Gastroesophageal sphincter (tissue), 3 donors: ENCODE measurements at regions not wholly inside any gene's neighbourhood (a gene's known extent, or its start where the extent isn't known, plus 50 kb on each side); places are given as distances from the start of the nearest gene placed in this dataset.
"Not testable (repeated sequence)": the region's sequence is repeated elsewhere in the genome, so short reads cannot be mapped to it uniquely, and the experiment has no call there.

Experiments
- POLR2AphosphoS5 ChIP-seq: sonication (generic); formaldehyde crosslinking; IDR thresholded peaks from one replicate; pipeline ENCODE4 v1.6.1; 2017; ENCODE audit warnings: antibody characterized with exemption
- TF ChIP-seq, protein P1 (sequence below), 4 experiments: fragments of 200-600 bp in 2 of 4; fragments of 450-650 bp in 2 of 4; sonication (generic) in 1 of 4; IDR thresholded peaks; one replicate each; pipeline ENCODE4 v1.5.1; 2017 to 2019; ENCODE audit warnings: antibody characterized with exemption in 4 of 4, mild to moderate bottlenecking in 2 of 4, moderate library complexity in 2 of 4

DNA sequence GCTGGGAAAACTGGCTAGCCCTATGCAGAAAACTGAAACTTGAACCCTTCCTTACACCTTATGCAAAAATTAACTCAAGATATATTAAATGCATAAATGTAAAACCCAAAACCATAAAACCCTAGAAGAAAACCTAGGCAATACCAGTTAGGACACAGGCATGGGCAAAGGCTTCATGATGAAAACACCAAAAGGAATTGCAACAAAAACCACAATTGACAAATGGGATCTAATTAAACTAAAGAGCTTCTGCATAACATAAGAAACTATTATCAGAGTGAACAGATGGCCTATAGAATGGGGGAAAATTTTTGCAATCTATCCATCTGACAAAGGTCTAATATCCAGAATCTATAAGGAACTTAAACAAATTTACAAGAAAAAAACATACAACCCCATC lies 192.9 kb upstream of the SLC7A11 start:
- TF ChIP-seq, protein P1, sequence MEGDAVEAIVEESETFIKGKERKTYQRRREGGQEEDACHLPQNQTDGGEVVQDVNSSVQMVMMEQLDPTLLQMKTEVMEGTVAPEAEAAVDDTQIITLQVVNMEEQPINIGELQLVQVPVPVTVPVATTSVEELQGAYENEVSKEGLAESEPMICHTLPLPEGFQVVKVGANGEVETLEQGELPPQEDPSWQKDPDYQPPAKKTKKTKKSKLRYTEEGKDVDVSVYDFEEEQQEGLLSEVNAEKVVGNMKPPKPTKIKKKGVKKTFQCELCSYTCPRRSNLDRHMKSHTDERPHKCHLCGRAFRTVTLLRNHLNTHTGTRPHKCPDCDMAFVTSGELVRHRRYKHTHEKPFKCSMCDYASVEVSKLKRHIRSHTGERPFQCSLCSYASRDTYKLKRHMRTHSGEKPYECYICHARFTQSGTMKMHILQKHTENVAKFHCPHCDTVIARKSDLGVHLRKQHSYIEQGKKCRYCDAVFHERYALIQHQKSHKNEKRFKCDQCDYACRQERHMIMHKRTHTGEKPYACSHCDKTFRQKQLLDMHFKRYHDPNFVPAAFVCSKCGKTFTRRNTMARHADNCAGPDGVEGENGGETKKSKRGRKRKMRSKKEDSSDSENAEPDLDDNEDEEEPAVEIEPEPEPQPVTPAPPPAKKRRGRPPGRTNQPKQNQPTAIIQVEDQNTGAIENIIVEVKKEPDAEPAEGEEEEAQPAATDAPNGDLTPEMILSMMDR (IDR thresholded peaks at IDR 0.05) = not testable (repeated sequence)
- not testable (repeated sequence) for TF ChIP-seq POLR2AphosphoS5
